Prostate gland (tissue), 2 donors: ENCODE measurements at regions not wholly inside any gene's neighbourhood (a gene's known extent, or its start where the extent isn't known, plus 50 kb on each side); places are given as distances from the start of the nearest gene placed in this dataset.

Experiments
- DNase-seq: peaks from one replicate; pipeline ENCODE4 v3.0.0-alpha.2; 2019; ENCODE audit warnings: low spot score
- H3K27ac ChIP-seq, 2 donors: fragments of 200-600 bp; sonication (generic); 2 replicates each; pipeline ENCODE4 v1.5.1; 2017 to 2019
- H3K27me3 ChIP-seq: fragments of 200-600 bp; sonication (generic); replicated peaks from 2 replicates; pipeline ENCODE4 v1.5.1; 2019; ENCODE audit not compliant: insufficient read depth
- H3K36me3 ChIP-seq, 2 donors: fragments of 200-600 bp; sonication (generic); 1 replicate in 1 of 2; 2 replicates in 1 of 2; pipeline versions ENCODE4 v1.5.1 to v1.8.1; 2017 to 2019
- H3K4me1 ChIP-seq: fragments of 200-600 bp; sonication (generic); replicated peaks from 2 replicates; pipeline ENCODE4 v1.5.1; 2019
- H3K4me3 ChIP-seq, 2 donors: fragments of 200-600 bp; sonication (generic); 2 replicates each; pipeline ENCODE4 v1.5.1; 2017 to 2019
- H3K9me3 ChIP-seq: fragments of 200-600 bp; sonication (generic); 2 replicates; pipeline ENCODE4 v1.5.1; 2017
- POLR2A ChIP-seq: fragments of 450-650 bp; IDR thresholded peaks from one replicate; pipeline ENCODE4 v1.6.1; 2016; ENCODE audit warnings: antibody characterized with exemption, mild to moderate bottlenecking
- POLR2AphosphoS5 ChIP-seq: sonication (generic); formaldehyde crosslinking; IDR thresholded peaks from one replicate; pipeline ENCODE4 v1.6.1; 2017; ENCODE audit warnings: antibody characterized with exemption
- WGBS: methylation state at CpG from one replicate; pipeline ENCODE4 v1.1.5; 2018; 5-methylcytosine and 5-hydroxymethylcytosine counted together
- intact Hi-C: fragments of 100-400 bp; cut with DNase I; formaldehyde crosslinking; loops from one replicate; pipeline ENCODE4 v1.14.2; 2022
- TF ChIP-seq, protein P1 (sequence below), 4 experiments: fragments of 200-600 bp in 2 of 4; fragments of 450-650 bp in 2 of 4; sonication (generic) in 2 of 4; IDR thresholded peaks; 1 replicate in 3 of 4; 2 replicates in 1 of 4; pipeline ENCODE4 v1.5.1; 2016 to 2019; ENCODE audit warnings: antibody characterized with exemption in 4 of 4, mild to moderate bottlenecking in 2 of 4, moderate library complexity in 2 of 4

- intact Hi-C loops = no loop called here
- H3K36me3 ChIP-seq = no peaks in the 10 kb centered on the region
- WGBS = 79% methylated on average over 4 of the region's 4 CpGs
- H3K4me1 ChIP-seq = no peaks in the 10 kb centered on the region
- H3K9me3 ChIP-seq = no peaks in the 10 kb centered on the region
- DNase-seq = no peak
- H3K27ac ChIP-seq = no peak overlapping the region
- H3K4me3 ChIP-seq = no peak overlapping the region
- TF ChIP-seq, protein P1, sequence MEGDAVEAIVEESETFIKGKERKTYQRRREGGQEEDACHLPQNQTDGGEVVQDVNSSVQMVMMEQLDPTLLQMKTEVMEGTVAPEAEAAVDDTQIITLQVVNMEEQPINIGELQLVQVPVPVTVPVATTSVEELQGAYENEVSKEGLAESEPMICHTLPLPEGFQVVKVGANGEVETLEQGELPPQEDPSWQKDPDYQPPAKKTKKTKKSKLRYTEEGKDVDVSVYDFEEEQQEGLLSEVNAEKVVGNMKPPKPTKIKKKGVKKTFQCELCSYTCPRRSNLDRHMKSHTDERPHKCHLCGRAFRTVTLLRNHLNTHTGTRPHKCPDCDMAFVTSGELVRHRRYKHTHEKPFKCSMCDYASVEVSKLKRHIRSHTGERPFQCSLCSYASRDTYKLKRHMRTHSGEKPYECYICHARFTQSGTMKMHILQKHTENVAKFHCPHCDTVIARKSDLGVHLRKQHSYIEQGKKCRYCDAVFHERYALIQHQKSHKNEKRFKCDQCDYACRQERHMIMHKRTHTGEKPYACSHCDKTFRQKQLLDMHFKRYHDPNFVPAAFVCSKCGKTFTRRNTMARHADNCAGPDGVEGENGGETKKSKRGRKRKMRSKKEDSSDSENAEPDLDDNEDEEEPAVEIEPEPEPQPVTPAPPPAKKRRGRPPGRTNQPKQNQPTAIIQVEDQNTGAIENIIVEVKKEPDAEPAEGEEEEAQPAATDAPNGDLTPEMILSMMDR (IDR thresholded peaks at IDR 0.05) = no peak
- TF ChIP-seq POLR2A (no peak), POLR2AphosphoS5 (no peak)
- H3K27me3 ChIP-seq = no peaks in the 10 kb centered on the region
These were observed 120.1 kb downstream of the SNX5 start for GRCh38 chr20:17848249-17849048.

DNA sequence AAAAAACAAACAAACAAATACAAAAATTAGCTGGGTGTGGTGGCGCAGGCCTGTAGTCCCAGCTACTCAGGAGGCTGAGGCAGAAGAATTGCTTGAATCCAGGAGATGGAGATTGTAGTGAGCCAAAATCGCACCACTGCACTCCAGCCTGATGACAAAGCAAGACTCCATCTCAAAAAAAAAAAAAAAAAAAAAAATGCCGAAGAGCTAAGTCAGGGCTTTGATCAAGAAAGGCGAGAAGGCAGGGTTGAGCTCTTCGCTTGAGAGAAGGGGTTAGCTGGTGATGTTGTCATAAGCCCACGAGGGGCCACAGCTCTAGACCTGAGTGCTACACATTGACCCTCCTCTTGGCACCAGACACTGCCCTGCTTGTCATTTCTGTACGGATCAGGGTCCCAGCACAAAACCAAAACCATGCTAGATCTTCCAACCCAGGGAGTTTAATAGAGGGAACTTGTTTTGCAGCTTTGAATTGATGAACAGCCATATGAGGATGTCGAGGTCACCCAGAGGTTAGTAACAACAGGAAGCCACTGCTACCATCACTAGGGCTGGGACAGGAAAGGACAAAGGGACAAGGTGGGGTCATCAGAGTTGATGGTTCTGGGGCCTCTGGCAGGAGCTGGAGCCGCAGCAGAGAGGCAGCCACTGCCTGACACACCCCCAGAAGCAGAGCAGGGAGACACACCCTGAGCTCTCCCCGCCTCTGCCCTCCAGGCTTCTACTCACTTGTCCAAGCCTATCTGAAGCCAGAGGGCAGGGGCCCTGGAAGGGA is 122.7 kb downstream of the SNX5 start:
- Histone ChIP-seq H3K27ac (no peak overlapping the region), H3K36me3 (no peaks in the 10 kb centered on the region), H3K27me3 (no peaks in the 10 kb centered on the region), H3K4me1 (no peaks in the 10 kb centered on the region), H3K4me3 (no peak overlapping the region), H3K9me3 (no peaks in the 10 kb centered on the region)
- TF ChIP-seq POLR2A = no peak
- TF ChIP-seq, protein P1 (IDR thresholded peaks at IDR 0.05) = no peak
- TF ChIP-seq POLR2AphosphoS5 = no peak
- WGBS = 66% methylated on average over 10 of the region's 10 CpGs
- intact Hi-C loops = no loop called here
- no peak for DNase-seq

DNA sequence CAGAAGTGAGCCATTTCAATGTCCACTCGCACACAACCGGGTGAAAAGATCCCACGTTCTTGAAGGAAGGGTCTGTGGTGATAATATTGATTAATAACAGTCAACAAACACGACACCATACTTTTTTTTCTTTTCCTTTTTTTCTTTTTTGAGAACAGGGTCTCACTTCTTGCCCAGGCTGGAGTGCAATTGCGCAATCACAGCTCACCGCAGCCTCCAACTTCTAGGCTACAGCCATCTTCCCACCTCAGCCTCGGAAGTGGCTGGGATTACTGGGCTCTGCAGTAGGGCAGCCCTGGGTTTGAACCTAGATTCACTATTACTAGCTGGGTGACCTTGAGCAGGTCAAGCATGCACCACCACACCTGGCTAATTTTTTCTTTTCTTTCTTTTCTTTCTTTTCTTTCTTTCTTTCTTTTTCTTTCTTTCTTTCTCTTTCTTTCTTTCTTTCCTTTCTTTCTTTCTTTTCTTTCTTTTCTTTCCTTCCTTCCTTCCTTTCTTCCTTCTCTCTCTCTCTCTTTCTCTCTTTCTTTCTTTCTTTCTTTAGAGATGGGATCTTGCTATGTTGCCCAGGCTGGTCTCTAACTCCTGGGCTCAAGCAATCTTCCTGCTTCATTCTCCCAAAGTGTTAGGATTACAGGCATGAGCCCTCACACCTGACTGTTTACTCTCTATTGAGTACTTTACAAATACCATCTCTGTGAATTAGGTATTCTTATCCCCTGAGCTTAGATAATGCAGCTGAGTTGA is 123.9 kb downstream of the SNX5 start:
- no peak for TF ChIP-seq POLR2AphosphoS5
- no peak for TF ChIP-seq POLR2A
- TF ChIP-seq, protein P1 (IDR thresholded peaks at IDR 0.05) = no peak
- WGBS = 87% methylated on average over 7 of the region's 7 CpGs
- H3K9me3 ChIP-seq = no peaks in the 10 kb centered on the region
- intact Hi-C loops = no loop called here
- H3K36me3 ChIP-seq = no peaks in the 10 kb centered on the region
- no peak overlapping the region for H3K4me3 ChIP-seq
- no peak for DNase-seq
- H3K4me1 ChIP-seq = no peaks in the 10 kb centered on the region
- H3K27ac ChIP-seq = no peak overlapping the region
- no peaks in the 10 kb centered on the region for H3K27me3 ChIP-seq

GRCh38 chr20:17844133-17844429 is 124.5 kb downstream of the SNX5 start:
- H3K36me3 ChIP-seq = no peaks in the 10 kb centered on the region
- no peaks in the 10 kb centered on the region for H3K27me3 ChIP-seq
- 88% methylated on average over 1 of the region's 1 CpG for WGBS
- peak overlapping the region in 1 of 2 donors; percentile 75 for H3K27ac ChIP-seq
- no peak overlapping the region for H3K4me3 ChIP-seq
- no peaks in the 10 kb centered on the region for H3K4me1 ChIP-seq
- TF ChIP-seq, protein P1 (IDR thresholded peaks at IDR 0.05) = no peak
- TF ChIP-seq POLR2AphosphoS5 (no peak), POLR2A (no peak)
- DNase-seq = no peak
- intact Hi-C loops = no loop called here
- no peaks in the 10 kb centered on the region for H3K9me3 ChIP-seq
